ENCODE measurements at regions not wholly inside any gene's neighbourhood (a gene's known extent, or its start where the extent isn't known, plus 50 kb on each side); places are given as distances from the start of the nearest gene placed in this dataset.

- Histone ChIP-seq H3K27me3 (replicated peaks; ENCODE audit: control insufficient read depth, insufficient read depth, low read length) (no peaks in the 10 kb centered on the region; the same call in 1 of the 2 replicates), H3K4me3 (ENCODE audit: low read depth, low read length) (no peak overlapping the region), H3K4me1 (no peaks in the 10 kb centered on the region), H3K36me3 (ENCODE audit: control insufficient read depth, insufficient read depth, low read length) (no peaks in the 10 kb centered on the region), H3K9me3 (no peaks in the 10 kb centered on the region)
- Mint-ChIP-seq H3K4me3 (ENCODE audit: unreplicated experiment) (no peak overlapping the region), H3K27ac (ENCODE audit: unreplicated experiment) (no peak overlapping the region), H3K4me1 (ENCODE audit: low read depth, unreplicated experiment) (no peaks in the 10 kb centered on the region), H3K27me3 (ENCODE audit: insufficient read depth, unreplicated experiment) (no peaks in the 10 kb centered on the region), H3K36me3 (ENCODE audit: insufficient read depth, unreplicated experiment) (no peaks in the 10 kb centered on the region), H3K9me3 (ENCODE audit: unreplicated experiment) (no peaks in the 10 kb centered on the region)
- POLR2A ChIA-PET = no interaction called here
- intact Hi-C loops (cut with micrococcal nuclease; ENCODE audit: unreplicated experiment) = no loop called here
- DNase-seq = no peak
- BruUV-seq (replicated peaks) = no TSS peak
- no peak for TF ChIP-seq CTCF (IDR thresholded peaks at IDR 0.05; ENCODE audit: insufficient read depth in 1 of 2, low read depth in 1 of 2, low read length in 1 of 2, severe bottlenecking in 1 of 2, unreplicated experiment in 1 of 2)
- CTCF ChIA-PET = no interaction called here
Measured at GRCh38 chr3:83890039-83890762, 1068.6 kb upstream of the CADM2 start.

GRCh38 chr3:83890763-83891135 lies 1068.0 kb upstream of the CADM2 start:
- no peaks in the 10 kb centered on the region; the same call in 1 of the 2 replicates for H3K27me3 ChIP-seq (replicated peaks; ENCODE audit: control insufficient read depth, insufficient read depth, low read length)
- no peaks in the 10 kb centered on the region for H3K4me1 ChIP-seq
- Mint-ChIP-seq H3K9me3 (ENCODE audit: unreplicated experiment) (no peaks in the 10 kb centered on the region), H3K36me3 (ENCODE audit: insufficient read depth, unreplicated experiment) (no peaks in the 10 kb centered on the region), H3K4me3 (ENCODE audit: unreplicated experiment) (no peak overlapping the region), H3K27ac (ENCODE audit: unreplicated experiment) (no peak overlapping the region), H3K27me3 (ENCODE audit: insufficient read depth, unreplicated experiment) (no peaks in the 10 kb centered on the region), H3K4me1 (ENCODE audit: low read depth, unreplicated experiment) (no peaks in the 10 kb centered on the region)
- H3K4me3 ChIP-seq (ENCODE audit: low read depth, low read length) = no peak overlapping the region
- CTCF ChIA-PET = no interaction called here
- no peak for TF ChIP-seq CTCF (IDR thresholded peaks at IDR 0.05; ENCODE audit: insufficient read depth in 1 of 2, low read depth in 1 of 2, low read length in 1 of 2, severe bottlenecking in 1 of 2, unreplicated experiment in 1 of 2)
- no peaks in the 10 kb centered on the region for H3K36me3 ChIP-seq (ENCODE audit: control insufficient read depth, insufficient read depth, low read length)
- intact Hi-C loops (cut with micrococcal nuclease; ENCODE audit: unreplicated experiment) = no loop called here
- no TSS peak for BruUV-seq (replicated peaks)
- DNase-seq = no peak
- no peaks in the 10 kb centered on the region for H3K9me3 ChIP-seq
- POLR2A ChIA-PET = no interaction called here

- H3K4me1 Mint-ChIP-seq (ENCODE audit: low read depth, unreplicated experiment) = no peaks in the 10 kb centered on the region
- H3K4me3 Mint-ChIP-seq (ENCODE audit: unreplicated experiment) = no peak overlapping the region
- Histone ChIP-seq H3K4me3 (ENCODE audit: low read depth, low read length) (no peak overlapping the region), H3K27me3 (replicated peaks; ENCODE audit: control insufficient read depth, insufficient read depth, low read length) (no peaks in the 10 kb centered on the region; the same call in 1 of the 2 replicates), H3K9me3 (no peaks in the 10 kb centered on the region), H3K36me3 (ENCODE audit: control insufficient read depth, insufficient read depth, low read length) (no peaks in the 10 kb centered on the region), H3K4me1 (no peaks in the 10 kb centered on the region)
- no peak for TF ChIP-seq CTCF (IDR thresholded peaks at IDR 0.05; ENCODE audit: insufficient read depth in 1 of 2, low read depth in 1 of 2, low read length in 1 of 2, severe bottlenecking in 1 of 2, unreplicated experiment in 1 of 2)
- H3K27ac Mint-ChIP-seq (ENCODE audit: unreplicated experiment) = no peak overlapping the region
- intact Hi-C loops (cut with micrococcal nuclease; ENCODE audit: unreplicated experiment) = no loop called here
- CTCF ChIA-PET = no interaction called here
- no peak for DNase-seq
- BruUV-seq (replicated peaks) = no TSS peak
- no peaks in the 10 kb centered on the region for H3K27me3 Mint-ChIP-seq (ENCODE audit: insufficient read depth, unreplicated experiment)
- no peaks in the 10 kb centered on the region for H3K36me3 Mint-ChIP-seq (ENCODE audit: insufficient read depth, unreplicated experiment)
- H3K9me3 Mint-ChIP-seq (ENCODE audit: unreplicated experiment) = no peaks in the 10 kb centered on the region
- POLR2A ChIA-PET = no interaction called here
Measured at GRCh38 chr3:83894223-83894622, 1064.6 kb upstream of the CADM2 start.
